ENCODE measurements at regions not wholly inside any gene's neighbourhood (a gene's known extent, or its start where the extent isn't known, plus 50 kb on each side); places are given as distances from the start of the nearest gene placed in this dataset.

GRCh38 chr1:38277646-38278045 is 231.1 kb upstream of the POU3F1 start:
- DNase-seq = no peak

DNA sequence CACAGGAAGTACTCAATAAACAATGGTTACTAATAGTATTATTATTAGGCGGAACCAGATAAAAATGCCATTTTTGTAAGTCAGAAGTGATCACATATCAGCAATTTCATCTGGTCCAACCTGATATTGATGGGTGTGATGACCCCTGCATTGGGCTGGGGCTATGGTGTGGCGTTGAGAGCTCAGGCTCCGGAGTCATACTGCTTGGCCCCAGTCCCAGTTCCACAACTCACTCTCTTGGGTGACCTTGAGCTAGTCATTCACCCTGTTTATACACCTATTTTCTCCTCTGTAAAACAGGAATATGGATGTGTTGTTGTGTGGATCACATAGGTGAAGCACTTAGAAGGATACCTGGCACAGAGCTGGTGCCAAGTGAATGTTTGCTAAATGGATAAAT is 229.4 kb upstream of the POU3F1 start:
- DNase-seq = no peak

- no peak for DNase-seq
Measured at GRCh38 chr1:38274974-38275373, 228.4 kb upstream of the POU3F1 start.

DNA sequence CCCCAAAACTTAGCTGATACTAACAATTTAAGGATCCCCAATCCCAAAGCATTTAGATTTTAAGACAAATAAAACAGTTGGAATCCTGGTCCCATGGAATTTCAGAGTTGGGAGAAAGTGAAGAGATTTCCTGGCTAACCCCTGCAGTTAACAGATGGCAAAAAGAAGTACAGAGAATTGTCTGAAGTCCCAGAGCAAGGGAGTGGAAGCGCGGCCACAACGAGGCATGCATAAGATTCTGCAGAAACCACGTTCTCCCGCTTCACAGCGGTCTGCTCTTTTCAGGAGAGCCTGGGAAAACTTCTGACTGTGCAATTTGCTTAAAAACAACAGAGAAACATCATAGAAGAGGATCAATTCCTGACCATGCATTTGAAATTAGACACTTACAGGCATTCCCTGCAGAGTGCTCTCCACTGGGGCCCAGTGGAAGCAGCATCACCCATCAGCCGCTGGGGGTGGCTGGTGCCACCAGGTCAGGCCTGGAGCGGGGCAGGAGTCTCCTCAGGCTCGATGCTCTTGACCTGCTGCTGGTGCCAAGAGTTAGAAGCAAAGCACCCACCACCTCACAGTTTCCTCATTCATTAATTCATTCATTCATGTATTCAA is 226.7 kb upstream of the POU3F1 start:
- no peak for DNase-seq

GRCh38 chr1:38272515-38272914 is 225.9 kb upstream of the POU3F1 start:
- no peak for DNase-seq

DNA sequence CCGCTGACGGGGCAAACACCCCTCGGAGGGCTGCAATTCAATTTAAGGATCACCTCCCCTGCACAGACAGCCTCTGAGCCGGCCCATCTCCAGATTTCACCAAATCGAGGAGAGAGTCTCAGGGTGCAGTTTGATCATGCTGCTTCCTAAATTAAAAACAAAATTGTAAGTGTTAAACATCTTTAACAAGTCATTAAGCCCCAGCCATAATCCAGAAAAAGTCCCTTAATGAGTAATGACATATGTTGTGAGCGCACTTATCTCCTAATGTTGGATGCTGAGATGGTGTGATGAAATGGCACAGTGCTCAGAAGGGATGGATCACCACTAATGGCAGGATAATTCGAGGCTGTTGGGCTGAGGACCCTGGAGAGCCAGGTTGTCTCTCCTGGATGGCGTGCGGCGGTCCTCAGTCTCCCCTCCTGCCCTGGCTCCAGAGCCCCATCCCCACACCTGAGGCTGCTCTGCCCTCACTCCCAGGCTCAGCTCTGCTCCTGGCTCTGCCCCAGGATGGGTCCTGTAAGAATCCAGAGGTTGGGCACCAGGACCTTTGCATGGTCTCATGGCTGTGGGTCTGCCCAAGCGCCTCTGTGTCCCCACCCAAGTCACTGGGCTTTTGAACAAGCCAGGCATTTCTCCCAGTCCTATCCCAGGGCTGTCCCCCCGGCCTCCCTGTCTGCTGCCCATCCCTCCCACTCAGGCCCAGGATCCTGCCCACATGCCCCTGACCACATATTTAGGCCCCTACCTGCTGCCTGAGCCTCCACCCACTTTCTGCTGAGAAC is 224.4 kb upstream of the POU3F1 start:
- no peak for DNase-seq

- DNase-seq = no peak
Measured at GRCh38 chr1:38269923-38270848, 223.6 kb upstream of the POU3F1 start.

GRCh38 chr1:38268226-38268625 is 221.6 kb upstream of the POU3F1 start:
- DNase-seq = no peak

DNA sequence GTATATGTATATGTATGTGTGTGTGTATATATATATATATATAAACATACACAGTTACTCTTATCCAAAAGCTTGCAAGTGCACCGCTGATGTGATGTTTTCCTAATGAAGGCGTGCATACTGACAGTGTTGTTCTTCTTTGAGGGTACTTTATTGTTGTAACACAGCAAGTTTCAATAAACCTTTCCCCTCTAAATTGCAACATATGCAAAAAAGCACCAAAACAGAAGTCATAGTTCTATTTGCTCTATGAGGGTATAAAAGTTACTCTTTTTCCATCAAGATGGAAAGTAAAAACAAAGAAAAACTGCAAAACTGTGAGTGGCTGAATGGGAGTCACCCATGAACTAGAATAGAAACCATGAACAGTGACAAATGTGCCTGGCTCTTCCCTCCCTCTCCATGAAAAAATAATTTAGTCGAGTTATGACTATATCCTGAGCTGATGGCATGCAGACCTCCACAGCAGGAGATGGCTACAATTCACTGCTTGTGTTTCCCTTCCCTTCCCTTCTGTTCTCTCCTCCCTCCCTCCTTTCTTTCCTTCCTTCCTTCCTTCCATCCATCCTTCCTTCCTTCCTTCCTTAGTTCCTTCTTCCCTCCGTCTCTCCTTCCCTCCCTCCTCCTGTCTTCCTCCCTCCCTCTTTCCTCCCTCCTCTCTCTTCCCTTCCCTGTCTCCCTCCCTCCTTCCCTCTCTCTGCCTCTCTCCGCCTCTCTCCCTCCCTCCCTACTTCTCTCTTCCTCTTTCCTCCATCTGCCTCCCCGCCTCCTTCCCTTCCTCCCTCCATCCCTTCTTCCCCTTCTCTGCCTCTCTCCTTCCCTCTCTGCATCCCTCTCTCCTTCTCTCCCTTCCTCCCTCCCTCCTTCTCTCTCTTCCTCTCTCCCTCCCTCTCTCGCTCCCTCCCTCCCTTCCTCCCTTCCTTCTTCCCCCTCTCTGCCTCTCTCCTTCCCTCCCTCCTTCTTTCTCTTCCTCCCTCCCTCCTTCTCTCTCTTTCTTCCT is 220.7 kb upstream of the POU3F1 start:
- no peak for DNase-seq

- no peak for DNase-seq
Measured at GRCh38 chr1:38266197-38266520, 219.6 kb upstream of the POU3F1 start.

GRCh38 chr1:38265293-38266196 is 219.0 kb upstream of the POU3F1 start:
- DNase-seq = no peak

DNA sequence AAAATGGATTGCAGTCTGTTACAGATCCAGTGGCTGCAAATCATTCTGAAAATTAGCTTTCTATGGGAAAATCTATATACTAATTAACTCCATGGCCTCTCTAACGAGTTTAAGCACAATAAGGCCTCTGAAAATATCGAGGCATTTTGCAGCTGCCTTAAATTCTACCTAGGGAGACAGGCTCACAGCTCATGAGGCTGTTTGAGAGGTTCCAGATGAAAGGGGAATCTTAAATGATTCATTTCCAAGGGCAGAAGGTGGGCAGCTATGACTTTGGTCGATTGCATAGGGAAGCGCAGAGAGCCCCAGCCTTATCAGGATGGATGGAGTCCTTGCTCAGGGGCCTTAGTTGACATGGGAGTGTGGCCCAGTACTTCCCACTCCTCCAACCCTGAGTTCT is 216.8 kb upstream of the POU3F1 start:
- DNase-seq = no peak

DNA sequence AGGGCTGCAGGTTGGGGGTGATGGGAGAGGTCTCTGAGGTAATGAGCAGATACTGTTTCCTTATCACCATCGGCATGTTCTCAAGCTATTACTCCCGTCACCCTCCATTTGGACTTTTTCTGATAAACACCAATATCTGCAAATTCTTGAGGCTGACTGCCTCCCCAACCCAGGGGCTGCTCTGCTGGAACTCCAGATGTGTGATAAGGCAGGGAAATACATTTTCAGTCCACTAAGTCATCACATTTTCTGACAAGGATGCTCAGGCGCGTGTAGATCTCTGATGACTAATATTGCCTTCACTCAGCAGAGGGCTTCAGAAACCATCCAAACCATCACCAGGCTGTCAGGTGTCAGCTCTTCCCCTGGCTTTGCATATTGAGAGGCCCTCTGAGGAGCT is 215.0 kb upstream of the POU3F1 start:
- DNase-seq = no peak

DNA sequence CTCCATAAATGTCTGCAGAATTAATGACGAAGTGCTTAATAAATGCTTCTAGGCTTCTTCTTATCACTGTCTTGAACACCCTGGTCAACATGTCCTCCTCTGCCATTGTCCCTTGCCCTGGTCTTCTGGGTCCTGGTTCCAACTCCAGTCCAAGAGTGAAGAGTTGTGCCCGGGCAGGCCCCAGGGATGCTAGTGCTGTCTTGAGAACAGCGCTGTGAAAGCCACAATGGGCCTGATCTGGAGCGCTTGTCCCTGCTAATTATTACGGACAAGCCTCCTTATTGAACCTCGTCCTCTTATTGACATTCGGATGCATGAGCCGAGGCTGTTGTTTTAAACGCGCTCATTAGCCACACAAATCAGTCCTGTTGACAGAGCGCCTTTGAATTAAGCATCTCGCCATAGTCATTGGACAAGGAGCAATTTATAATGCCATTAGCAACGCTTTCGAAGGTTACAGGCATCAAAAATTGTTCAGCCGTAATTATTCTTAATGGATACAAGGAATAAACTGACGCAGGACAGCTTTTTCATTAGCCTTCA is 211.6 kb upstream of the POU3F1 start:
- DNase-seq = no peak

DNA sequence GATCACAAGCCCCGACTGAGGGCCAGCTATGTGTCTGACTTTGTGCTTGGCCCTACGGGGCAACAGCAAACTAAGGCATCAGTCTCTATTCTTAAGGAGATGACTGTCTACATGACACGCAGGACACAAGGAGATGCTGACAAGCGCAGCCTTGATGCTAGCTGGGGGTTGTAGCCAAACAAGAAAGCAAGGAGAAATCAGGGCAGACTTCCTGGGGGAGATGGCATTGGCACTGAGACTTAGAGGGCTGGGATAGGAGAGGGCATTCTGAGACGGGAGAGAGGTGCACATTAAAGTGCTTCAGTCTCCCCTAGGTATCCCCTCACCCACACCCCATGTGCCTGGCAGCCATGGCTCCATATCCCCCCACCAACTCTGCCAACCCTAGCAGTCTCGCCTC is 210.8 kb upstream of the POU3F1 start:
- no peak for DNase-seq

GRCh38 chr1:38256072-38256471 is 209.5 kb upstream of the POU3F1 start:
- no peak for DNase-seq

- DNase-seq = no peak
Measured at GRCh38 chr1:38253314-38253713, 206.7 kb upstream of the POU3F1 start.

DNA sequence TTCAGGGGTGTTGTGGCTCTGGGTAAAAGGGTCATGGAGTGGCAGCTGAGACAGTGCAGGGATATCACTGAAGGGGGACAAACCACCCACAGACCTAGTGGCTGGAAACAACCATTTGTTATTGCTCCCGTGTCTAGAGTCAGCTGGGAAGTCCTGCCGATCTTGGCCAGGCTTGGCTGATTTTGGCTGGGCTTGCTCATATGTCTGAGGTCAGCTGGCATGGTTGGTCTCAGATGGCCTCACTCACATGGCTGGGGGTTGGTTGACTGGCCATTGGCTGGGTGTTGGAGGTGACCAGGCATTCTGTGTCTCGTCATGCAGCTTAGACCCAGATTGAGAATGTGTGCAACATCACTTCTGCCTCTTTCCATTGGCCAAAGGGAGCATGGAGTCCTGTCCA is 203.8 kb upstream of the POU3F1 start:
- DNase-seq = no peak

- DNase-seq = no peak
Measured at GRCh38 chr1:38249001-38249400, 202.4 kb upstream of the POU3F1 start.
